NCI-H2171 (cell line): ENCODE measurements at regions not wholly inside any gene's neighbourhood (a gene's known extent, or its start where the extent isn't known, plus 50 kb on each side); places are given as distances from the start of the nearest gene placed in this dataset.
"Not testable (repeated sequence)": the region's sequence is repeated elsewhere in the genome, so short reads cannot be mapped to it uniquely, and the experiment has no call there.

Experiments used
- DNase-seq: peaks from one replicate; lab custom pipeline; 2025; lab: John Stamatoyannopoulos, UW

- DNase-seq = no peak
Observed at GRCh38 chr4:148542922-148543623, 100.9 kb upstream of the NR3C2 start.

DNA sequence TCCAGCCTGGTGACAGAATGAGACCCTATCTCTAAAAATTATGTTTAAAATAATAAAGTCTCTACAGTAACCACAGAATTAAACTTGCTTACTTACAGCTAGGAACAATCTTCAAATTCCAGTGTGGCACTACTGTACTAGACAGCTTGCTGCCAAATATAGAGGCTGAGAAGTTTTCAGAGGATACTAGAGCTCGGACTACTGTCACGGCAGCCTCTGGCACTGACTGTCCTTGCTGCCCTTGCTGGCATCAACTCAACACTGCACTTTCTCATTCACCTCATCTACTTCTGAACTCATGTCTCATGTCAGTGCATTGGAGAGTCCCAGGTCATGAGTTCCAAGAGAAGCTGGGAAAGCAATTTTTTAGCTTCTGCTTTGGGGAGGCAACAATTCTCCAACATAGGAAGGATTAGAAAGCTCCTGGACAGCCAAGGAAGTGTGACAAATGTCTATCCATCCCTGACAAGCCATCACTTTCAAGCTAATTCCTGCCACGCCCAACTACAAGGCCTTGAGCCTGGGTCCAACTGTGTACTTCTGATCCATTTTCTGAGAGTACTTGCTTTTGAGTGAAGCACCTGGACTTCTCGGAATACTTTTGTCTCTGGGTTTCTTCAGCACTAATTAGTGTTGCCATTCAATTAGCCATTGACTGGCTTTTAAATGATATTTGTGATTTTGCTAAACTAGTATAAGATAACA lies 98.6 kb upstream of the NR3C2 start:
- DNase-seq = no peak

DNA sequence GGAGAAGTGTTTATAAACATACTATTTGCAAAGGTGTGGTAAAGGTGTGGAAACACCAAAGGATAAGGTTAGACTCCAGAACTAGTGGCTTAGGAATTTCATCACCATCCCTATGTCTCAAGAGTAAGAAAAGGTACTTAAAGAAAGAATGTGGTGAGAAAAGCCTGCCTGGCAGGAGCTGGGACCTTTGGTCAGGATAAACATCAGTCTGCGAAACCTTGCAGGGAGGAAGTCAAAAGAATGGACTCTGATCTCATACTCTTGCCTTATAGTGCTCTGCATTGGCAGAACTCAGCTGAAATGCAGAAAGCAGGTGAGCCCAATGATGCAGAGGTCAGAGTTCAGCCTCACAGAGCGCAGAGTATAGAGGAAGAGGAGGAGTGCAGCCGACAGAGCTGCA lies 97.2 kb upstream of the NR3C2 start:
- no peak for DNase-seq

DNA sequence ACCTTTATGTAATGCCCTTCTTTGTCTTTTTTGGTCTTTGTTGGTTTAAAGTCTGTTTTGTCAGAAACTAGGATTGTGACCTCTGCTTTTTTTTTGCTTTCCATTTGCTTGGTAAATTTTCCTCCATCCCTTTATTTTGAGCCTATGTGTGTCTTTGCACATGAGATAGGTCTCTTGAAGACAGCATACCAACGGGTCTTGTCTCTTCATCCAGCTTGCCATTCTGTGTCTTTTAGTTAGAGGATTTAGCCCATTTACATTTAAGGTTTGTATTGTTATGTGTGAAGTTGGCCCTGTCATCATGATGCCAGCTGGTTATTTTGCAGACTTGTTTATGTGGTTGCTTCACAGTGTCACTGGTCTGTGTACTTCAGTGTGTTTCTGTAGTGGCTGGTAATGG lies 91.6 kb upstream of the NR3C2 start:
- DNase-seq = not testable (repeated sequence)

DNA sequence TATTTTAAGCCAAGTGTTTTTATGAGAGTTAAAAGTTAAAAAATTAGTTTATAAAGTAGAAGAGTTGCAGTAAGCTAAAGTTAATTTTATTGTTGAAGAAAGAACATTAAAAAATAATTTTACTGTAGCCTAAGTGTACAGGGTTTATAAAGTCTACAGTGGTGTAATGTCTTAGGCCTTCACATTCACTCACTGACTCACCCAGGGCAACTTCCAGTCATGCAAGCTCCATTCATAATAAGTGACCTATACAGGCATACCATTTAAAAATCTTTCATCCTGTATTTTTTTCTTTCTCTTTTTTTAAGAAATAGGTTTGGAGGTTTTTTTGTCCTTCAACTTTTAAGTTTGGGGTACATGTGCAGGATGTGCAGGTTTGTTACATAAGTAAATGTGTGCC lies 87.9 kb upstream of the NR3C2 start:
- DNase-seq = no peak

GRCh38 chr4:148527571-148527970 lies 85.4 kb upstream of the NR3C2 start:
- no peak for DNase-seq

- no peak for DNase-seq
Observed at GRCh38 chr4:148522995-148523394, 80.8 kb upstream of the NR3C2 start.

DNA sequence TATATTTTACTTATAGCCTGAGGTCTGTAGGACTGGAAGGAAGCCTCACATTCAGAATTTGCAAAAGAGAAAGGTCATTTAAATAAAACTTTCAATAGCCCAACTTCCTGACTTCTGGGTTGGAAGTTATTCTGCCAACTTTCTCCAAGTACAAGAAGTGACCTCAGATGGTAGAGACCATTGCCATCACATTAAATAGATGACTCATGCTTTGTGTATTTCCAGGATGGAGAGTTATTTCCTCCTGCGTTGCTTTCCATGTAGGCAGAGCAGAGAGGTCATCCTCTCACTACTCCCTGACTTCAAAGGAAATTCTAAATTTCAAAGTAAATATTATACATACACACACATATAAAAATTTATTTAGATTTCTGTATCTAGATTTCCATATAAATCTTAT lies 73.0 kb upstream of the NR3C2 start:
- DNase-seq = no peak

DNA sequence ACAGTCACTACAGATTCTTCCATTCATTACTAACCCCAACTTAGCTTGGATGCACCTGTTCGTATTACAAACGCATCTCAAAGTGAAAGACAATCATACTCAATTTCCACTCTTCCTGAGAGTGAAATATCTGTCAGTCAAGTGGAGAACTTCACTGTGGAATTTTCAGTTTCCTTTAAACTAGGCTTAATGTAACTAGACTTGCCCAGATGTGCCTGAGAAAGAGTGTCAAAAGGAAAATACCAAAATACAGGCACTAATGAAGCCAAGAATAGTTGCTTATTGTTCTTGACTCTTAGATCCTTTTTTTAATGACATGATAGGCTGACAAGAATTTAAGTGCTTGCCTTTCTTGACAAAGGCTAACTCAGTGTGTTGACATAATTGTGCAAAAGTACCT lies 72.4 kb upstream of the NR3C2 start:
- no peak for DNase-seq

GRCh38 chr4:148514041-148514440 lies 71.8 kb upstream of the NR3C2 start:
- DNase-seq = no peak

DNA sequence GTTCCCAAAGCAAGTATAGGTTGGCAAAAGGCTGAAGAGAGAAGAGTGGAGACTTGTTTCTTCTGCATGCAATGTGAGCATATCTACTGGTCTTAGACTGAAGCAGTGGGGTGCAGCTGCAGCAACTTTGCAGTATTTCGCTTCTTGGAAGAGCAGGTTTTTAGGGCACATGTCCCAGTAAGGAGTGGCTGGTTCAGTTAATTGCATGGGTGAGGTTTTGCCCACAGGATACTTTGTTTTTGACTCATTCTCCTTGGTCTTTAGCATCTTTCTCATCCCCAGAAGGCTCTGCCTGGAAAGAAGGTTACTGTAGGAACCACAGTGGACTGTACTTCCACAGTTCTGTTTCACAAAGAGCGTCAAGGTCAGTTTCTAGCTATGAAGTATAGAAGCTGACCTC lies 68.0 kb upstream of the NR3C2 start:
- DNase-seq = no peak

GRCh38 chr4:148503681-148504080 lies 61.5 kb upstream of the NR3C2 start:
- DNase-seq = no peak

- no peak for DNase-seq
Observed at GRCh38 chr4:148497258-148497657, 55.0 kb upstream of the NR3C2 start.

DNA sequence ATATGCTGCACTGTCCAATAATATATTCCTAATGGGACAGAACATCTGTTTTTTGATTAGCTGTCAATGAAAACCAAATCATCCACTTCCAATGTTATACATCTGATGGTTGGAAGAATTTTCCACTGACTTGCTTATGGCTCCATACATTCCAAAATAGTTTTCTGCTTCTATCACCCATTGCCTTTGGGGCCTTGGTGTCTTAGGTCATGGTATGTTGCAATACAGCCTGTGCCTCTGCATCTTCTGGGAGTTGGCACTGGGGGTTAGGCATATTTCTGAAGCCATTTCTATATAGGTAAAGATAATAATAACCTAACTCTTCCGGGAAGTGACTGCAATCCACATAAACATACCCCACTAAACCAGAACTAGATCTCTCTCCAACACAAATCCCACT lies 53.2 kb upstream of the NR3C2 start:
- DNase-seq = no peak
